HepG2 (cell line): ENCODE measurements at regions not wholly inside any gene's neighbourhood (a gene's known extent, or its start where the extent isn't known, plus 50 kb on each side); places are given as distances from the start of the nearest gene placed in this dataset.

Experiments used
- ATAC-seq: fragments of 200-7000 bp; cut with Tn5 transposase; 3 replicates; pipeline ENCODE4 v1.9.1; 2020; ENCODE audit warnings: mild to moderate bottlenecking, moderate library complexity
- BruUV-seq: library from RNA; stranded (reverse); fragments of 400-500 nt; replicated peaks from 2 replicates; lab custom pipeline; 2021; lab: Mats Ljungman, UMichigan
- CTCF ChIA-PET: fragments of 300-600 bp; formaldehyde crosslinking; extraction: SDS; loops from one replicate; lab custom pipeline; 2021; ENCODE audit warnings: low total read pairs, inconsistent platforms, low intra/inter-chr PET ratio; lab: Yijun Ruan, JAX
- POLR2A ChIA-PET: fragments of 350-600 bp; sonication (Branson Sonifier 250); formaldehyde crosslinking; loops from one replicate; lab custom pipeline; 2020; ENCODE audit warnings: antibody characterized with exemption, inconsistent platforms; lab: Yijun Ruan, JAX
- DNase-seq: peaks from one replicate; pipeline ENCODE4 v3.0.0-alpha.2; 2015; ENCODE audit warnings: low spot score
- FAIRE-seq: peaks from 3 replicates; lab custom pipeline; 2011; peaks lifted over from hg19 to GRCh38; lab: Jason Lieb, UNC
- H2AFZ ChIP-seq: one replicate; pipeline ENCODE4 v1.6.1; 2011; ENCODE audit warnings: low read length, inconsistent platforms
- H3K27ac ChIP-seq: fragments of 300-600 bp; 3 replicates; pipeline ENCODE4 v1.8.0; 2011; ENCODE audit warnings: mixed run types, mild to moderate bottlenecking, mixed read lengths, low read length, inconsistent platforms; ENCODE audit not compliant: insufficient read depth; ENCODE audit errors: extremely low read length
- H3K27me3 ChIP-seq, 2 experiments: fragments of 200-600 bp in 1 of 2; 2 replicates in 1 of 2; 3 replicates in 1 of 2; pipeline versions ENCODE4 v1.6.0 to v1.8.0; 2011; ENCODE audit warnings: low read length in 2 of 2, mild to moderate bottlenecking in 2 of 2, moderate library complexity in 2 of 2, inconsistent platforms in 1 of 2; ENCODE audit not compliant: insufficient read depth in 2 of 2, control insufficient read depth in 1 of 2
- H3K36me3 ChIP-seq, 2 experiments: fragments of 200-600 bp in 1 of 2; replicated peaks in 1 of 2; 2 replicates in 1 of 2; 3 replicates in 1 of 2; pipeline versions ENCODE4 v1.5.1 to v1.8.0; 2011; ENCODE audit warnings: low read length in 2 of 2, inconsistent platforms in 1 of 2; ENCODE audit not compliant: insufficient read depth in 2 of 2, control insufficient read depth in 1 of 2
- H3K4me1 ChIP-seq: 2 replicates; pipeline ENCODE4 v1.5.1; 2012; ENCODE audit warnings: low read length, inconsistent platforms; ENCODE audit not compliant: insufficient read depth
- H3K4me2 ChIP-seq: 2 replicates; pipeline ENCODE4 v1.6.0; 2011; ENCODE audit warnings: low read depth, low read length, inconsistent platforms
- H3K4me3 ChIP-seq, 3 experiments: fragments of 200-600 bp in 1 of 3; sonication (generic), shearing (Covaris generic) in 1 of 3; replicated peaks in 1 of 3; 2 replicates each; pipeline ENCODE4 v1.5.1; 2011 to 2016; ENCODE audit warnings: low read length in 3 of 3, inconsistent platforms in 2 of 3, low read depth in 2 of 3, mild to moderate bottlenecking in 2 of 3, control low read depth in 1 of 3, mixed read lengths in 1 of 3; ENCODE audit not compliant: insufficient read depth in 1 of 3
- H3K79me2 ChIP-seq: one replicate; pipeline ENCODE4 v1.6.1; 2011; ENCODE audit warnings: low read length, inconsistent platforms; ENCODE audit not compliant: insufficient read depth
- H3K9ac ChIP-seq: 2 replicates; pipeline ENCODE4 v1.6.0; 2011; ENCODE audit warnings: mild to moderate bottlenecking, low read depth, low read length, inconsistent platforms; ENCODE audit not compliant: insufficient read depth
- H3K9me3 ChIP-seq: 2 replicates; pipeline ENCODE4 v1.5.1; 2012; ENCODE audit warnings: mild to moderate bottlenecking, low read length
- H4K20me1 ChIP-seq: 2 replicates; pipeline ENCODE4 v1.6.0; 2011; ENCODE audit warnings: inconsistent platforms, mild to moderate bottlenecking, low read length, moderate library complexity; ENCODE audit not compliant: insufficient read depth
- CBX2 ChIP-seq, 2 experiments: fragments of 200-600 bp in 1 of 2; sonication (generic); formaldehyde crosslinking in 1 of 2; IDR thresholded peaks; 2 replicates each; pipeline versions ENCODE4 v1.7.0 to v1.8.1; 2018 to 2022; ENCODE audit warnings: low read depth in 2 of 2, low read length in 1 of 2, mild to moderate bottlenecking in 1 of 2, missing genetic modification reagents in 1 of 2
- ESRRA ChIP-seq: sonication (generic); formaldehyde crosslinking; IDR thresholded peaks from 2 replicates; pipeline ENCODE4 v1.5.1; 2020; ENCODE audit warnings: mild to moderate bottlenecking, low read depth, missing genetic modification reagents
- RORA ChIP-seq: sonication (generic); formaldehyde crosslinking; IDR thresholded peaks from 2 replicates; pipeline ENCODE4 v1.5.0; 2020; ENCODE audit warnings: mild to moderate bottlenecking, missing genetic modification reagents, moderate library complexity
- TAF15 ChIP-seq: fragments of 200-400 bp; formaldehyde crosslinking; IDR thresholded peaks from one replicate; pipeline ENCODE4 v1.6.1; 2018; ENCODE audit warnings: mild to moderate bottlenecking, low read depth, low read length; ENCODE audit not compliant: poor library complexity, severe bottlenecking
- WGBS: methylation state at CpG from one replicate; pipeline ENCODE4 v1.1.6; 2017; ENCODE audit warnings: low lambda C conversion rate; 5-methylcytosine and 5-hydroxymethylcytosine counted together
- in situ Hi-C: cut with HindIII; loops from 2 replicates; pipeline ENCODE4 v1.10.0; 2017; ENCODE audit warnings: low pct_unique_long_range_greater_than_20kb; ENCODE audit not compliant: extremely low pct_ligation_motif_present
- intact Hi-C: fragments of 100-400 bp; cut with micrococcal nuclease; formaldehyde crosslinking; loops from one replicate; pipeline ENCODE4 v1.10.0; 2022; ENCODE audit not compliant: unreplicated experiment
- TF ChIP-seq, protein P1 (sequence below): sonication (generic); formaldehyde crosslinking; IDR thresholded peaks from 2 replicates; pipeline ENCODE4 v1.5.1; 2020; ENCODE audit warnings: mild to moderate bottlenecking, missing genetic modification reagents, borderline replicate concordance
- TF ChIP-seq, protein P2 (sequence below): sonication (generic); formaldehyde crosslinking; IDR thresholded peaks from 2 replicates; pipeline ENCODE4 v1.5.1; 2020; ENCODE audit warnings: missing genetic modification reagents, mild to moderate bottlenecking, borderline replicate concordance
- TF ChIP-seq, protein P3 (sequence below): sonication (generic); formaldehyde crosslinking; IDR thresholded peaks from 2 replicates; pipeline ENCODE4 v1.5.1; 2020; ENCODE audit warnings: missing genetic modification reagents, mild to moderate bottlenecking, borderline replicate concordance
- TF ChIP-seq, protein P4 (sequence below): sonication (generic); formaldehyde crosslinking; IDR thresholded peaks from 2 replicates; pipeline ENCODE4 v1.5.1; 2020; ENCODE audit warnings: missing genetic modification reagents, mild to moderate bottlenecking, borderline replicate concordance
- TF ChIP-seq, protein P5 (sequence below): sonication (generic); formaldehyde crosslinking; IDR thresholded peaks from 2 replicates; pipeline ENCODE4 v1.4.0; 2020; ENCODE audit warnings: missing genetic modification reagents, mild to moderate bottlenecking, borderline replicate concordance

DNA sequence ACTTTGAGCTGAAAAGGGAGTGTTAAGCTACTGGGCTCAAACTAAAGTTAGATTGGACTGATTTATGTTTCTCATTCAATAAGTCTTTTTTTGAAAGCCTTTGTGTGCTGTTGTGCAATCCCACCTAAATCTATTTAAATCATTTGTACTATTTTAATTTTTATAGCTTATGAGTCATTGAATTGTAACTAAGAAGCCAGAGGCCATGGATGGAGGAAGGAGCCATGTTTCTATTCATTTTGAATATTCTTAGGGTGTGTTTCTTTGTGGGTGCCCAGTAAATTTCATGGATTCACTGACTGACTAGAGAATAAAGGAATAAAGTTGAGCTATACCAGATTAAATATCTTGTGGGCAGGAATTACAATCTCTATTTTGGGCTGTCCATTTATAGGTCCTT, 238.5 kb downstream of the KIF4B start (continued):
- TF ChIP-seq, protein P1, sequence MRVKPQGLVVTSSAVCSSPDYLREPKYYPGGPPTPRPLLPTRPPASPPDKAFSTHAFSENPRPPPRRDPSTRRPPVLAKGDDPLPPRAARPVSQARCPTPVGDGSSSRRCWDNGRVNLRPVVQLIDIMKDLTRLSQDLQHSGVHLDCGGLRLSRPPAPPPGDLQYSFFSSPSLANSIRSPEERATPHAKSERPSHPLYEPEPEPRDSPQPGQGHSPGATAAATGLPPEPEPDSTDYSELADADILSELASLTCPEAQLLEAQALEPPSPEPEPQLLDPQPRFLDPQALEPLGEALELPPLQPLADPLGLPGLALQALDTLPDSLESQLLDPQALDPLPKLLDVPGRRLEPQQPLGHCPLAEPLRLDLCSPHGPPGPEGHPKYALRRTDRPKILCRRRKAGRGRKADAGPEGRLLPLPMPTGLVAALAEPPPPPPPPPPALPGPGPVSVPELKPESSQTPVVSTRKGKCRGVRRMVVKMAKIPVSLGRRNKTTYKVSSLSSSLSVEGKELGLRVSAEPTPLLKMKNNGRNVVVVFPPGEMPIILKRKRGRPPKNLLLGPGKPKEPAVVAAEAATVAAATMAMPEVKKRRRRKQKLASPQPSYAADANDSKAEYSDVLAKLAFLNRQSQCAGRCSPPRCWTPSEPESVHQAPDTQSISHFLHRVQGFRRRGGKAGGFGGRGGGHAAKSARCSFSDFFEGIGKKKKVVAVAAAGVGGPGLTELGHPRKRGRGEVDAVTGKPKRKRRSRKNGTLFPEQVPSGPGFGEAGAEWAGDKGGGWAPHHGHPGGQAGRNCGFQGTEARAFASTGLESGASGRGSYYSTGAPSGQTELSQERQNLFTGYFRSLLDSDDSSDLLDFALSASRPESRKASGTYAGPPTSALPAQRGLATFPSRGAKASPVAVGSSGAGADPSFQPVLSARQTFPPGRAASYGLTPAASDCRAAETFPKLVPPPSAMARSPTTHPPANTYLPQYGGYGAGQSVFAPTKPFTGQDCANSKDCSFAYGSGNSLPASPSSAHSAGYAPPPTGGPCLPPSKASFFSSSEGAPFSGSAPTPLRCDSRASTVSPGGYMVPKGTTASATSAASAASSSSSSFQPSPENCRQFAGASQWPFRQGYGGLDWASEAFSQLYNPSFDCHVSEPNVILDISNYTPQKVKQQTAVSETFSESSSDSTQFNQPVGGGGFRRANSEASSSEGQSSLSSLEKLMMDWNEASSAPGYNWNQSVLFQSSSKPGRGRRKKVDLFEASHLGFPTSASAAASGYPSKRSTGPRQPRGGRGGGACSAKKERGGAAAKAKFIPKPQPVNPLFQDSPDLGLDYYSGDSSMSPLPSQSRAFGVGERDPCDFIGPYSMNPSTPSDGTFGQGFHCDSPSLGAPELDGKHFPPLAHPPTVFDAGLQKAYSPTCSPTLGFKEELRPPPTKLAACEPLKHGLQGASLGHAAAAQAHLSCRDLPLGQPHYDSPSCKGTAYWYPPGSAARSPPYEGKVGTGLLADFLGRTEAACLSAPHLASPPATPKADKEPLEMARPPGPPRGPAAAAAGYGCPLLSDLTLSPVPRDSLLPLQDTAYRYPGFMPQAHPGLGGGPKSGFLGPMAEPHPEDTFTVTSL (CRISPR knock-in tag) = no peak
- TF ChIP-seq ESRRA (CRISPR knock-in tag) (no peak), RORA (CRISPR knock-in tag) (no peak)
- TF ChIP-seq, protein P2, sequence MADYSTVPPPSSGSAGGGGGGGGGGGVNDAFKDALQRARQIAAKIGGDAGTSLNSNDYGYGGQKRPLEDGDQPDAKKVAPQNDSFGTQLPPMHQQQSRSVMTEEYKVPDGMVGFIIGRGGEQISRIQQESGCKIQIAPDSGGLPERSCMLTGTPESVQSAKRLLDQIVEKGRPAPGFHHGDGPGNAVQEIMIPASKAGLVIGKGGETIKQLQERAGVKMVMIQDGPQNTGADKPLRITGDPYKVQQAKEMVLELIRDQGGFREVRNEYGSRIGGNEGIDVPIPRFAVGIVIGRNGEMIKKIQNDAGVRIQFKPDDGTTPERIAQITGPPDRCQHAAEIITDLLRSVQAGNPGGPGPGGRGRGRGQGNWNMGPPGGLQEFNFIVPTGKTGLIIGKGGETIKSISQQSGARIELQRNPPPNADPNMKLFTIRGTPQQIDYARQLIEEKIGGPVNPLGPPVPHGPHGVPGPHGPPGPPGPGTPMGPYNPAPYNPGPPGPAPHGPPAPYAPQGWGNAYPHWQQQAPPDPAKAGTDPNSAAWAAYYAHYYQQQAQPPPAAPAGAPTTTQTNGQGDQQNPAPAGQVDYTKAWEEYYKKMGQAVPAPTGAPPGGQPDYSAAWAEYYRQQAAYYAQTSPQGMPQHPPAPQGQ (CRISPR knock-in tag) = no peak

DNA sequence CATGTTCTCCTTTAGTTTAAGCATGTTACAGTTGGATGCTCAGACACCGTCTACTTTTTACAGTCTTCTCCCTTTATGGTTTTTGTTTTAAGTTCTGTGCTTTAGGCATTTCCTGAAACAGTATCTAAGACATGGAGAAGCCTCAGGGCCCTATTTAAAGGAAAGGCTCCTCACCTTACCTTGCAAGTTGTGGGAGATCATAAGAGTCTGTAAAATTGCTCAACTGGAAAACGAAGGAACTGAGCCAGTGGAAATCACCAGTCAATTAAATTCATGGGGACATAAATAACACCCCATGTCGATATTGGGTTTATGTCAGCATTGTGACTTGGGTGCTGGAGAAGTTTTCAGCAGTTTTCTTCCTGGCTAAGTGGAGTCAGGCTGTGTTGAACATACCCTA, 239.2 kb downstream of the KIF4B start:
- Histone ChIP-seq H3K4me3 (no peak overlapping the region), H2AFZ (no peak overlapping the region), H4K20me1 (no peaks in the 10 kb centered on the region), H3K4me2 (no peak overlapping the region), H3K9me3 (no peaks in the 10 kb centered on the region), H3K27ac (no peak overlapping the region), H3K36me3 (no peaks in the 10 kb centered on the region), H3K4me1 (no peaks in the 10 kb centered on the region), H3K79me2 (no peaks in the 10 kb centered on the region), H3K27me3 (no peaks in the 10 kb centered on the region), H3K9ac (no peak overlapping the region)
- POLR2A ChIA-PET = no interaction called here
- CTCF ChIA-PET = no interaction called here
- no TSS peak for BruUV-seq
- in situ Hi-C loops (no loop called here), intact Hi-C loops (no loop called here)
- DNase-seq (no peak), FAIRE-seq (no peak), ATAC-seq (no peak)
- WGBS = 0% methylated on average over 3 of the region's 3 CpGs
- TF ChIP-seq, protein P3, sequence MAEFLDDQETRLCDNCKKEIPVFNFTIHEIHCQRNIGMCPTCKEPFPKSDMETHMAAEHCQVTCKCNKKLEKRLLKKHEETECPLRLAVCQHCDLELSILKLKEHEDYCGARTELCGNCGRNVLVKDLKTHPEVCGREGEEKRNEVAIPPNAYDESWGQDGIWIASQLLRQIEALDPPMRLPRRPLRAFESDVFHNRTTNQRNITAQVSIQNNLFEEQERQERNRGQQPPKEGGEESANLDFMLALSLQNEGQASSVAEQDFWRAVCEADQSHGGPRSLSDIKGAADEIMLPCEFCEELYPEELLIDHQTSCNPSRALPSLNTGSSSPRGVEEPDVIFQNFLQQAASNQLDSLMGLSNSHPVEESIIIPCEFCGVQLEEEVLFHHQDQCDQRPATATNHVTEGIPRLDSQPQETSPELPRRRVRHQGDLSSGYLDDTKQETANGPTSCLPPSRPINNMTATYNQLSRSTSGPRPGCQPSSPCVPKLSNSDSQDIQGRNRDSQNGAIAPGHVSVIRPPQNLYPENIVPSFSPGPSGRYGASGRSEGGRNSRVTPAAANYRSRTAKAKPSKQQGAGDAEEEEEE (CRISPR knock-in tag) = no peak
- TF ChIP-seq TAF15 (no peak), CBX2 (IDR thresholded peaks at IDR 0.05; ENCODE audit: low read depth, low read length) (no peak), CBX2 (CRISPR knock-in tag; IDR thresholded peaks at IDR 0.05; ENCODE audit: low read depth) (no peak)
- TF ChIP-seq, protein P4, sequence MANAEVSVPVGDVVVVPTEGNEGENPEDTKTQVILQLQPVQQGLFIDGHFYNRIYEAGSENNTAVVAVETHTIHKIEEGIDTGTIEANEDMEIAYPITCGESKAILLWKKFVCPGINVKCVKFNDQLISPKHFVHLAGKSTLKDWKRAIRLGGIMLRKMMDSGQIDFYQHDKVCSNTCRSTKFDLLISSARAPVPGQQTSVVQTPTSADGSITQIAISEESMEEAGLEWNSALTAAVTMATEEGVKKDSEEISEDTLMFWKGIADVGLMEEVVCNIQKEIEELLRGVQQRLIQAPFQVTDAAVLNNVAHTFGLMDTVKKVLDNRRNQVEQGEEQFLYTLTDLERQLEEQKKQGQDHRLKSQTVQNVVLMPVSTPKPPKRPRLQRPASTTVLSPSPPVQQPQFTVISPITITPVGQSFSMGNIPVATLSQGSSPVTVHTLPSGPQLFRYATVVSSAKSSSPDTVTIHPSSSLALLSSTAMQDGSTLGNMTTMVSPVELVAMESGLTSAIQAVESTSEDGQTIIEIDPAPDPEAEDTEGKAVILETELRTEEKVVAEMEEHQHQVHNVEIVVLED (CRISPR knock-in tag) = no peak
- TF ChIP-seq, protein P5, sequence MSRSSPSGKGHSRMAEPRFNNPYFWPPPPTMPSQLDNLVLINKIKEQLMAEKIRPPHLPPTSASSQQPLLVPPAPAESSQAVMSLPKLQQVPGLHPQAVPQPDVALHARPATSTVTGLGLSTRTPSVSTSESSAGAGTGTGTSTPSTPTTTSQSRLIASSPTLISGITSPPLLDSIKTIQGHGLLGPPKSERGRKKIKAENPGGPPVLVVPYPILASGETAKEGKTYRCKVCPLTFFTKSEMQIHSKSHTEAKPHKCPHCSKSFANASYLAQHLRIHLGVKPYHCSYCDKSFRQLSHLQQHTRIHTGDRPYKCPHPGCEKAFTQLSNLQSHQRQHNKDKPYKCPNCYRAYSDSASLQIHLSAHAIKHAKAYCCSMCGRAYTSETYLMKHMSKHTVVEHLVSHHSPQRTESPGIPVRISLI = no peak
